ENCODE measurements at regions not wholly inside any gene's neighbourhood (a gene's known extent, or its start where the extent isn't known, plus 50 kb on each side); places are given as distances from the start of the nearest gene placed in this dataset.

DNA sequence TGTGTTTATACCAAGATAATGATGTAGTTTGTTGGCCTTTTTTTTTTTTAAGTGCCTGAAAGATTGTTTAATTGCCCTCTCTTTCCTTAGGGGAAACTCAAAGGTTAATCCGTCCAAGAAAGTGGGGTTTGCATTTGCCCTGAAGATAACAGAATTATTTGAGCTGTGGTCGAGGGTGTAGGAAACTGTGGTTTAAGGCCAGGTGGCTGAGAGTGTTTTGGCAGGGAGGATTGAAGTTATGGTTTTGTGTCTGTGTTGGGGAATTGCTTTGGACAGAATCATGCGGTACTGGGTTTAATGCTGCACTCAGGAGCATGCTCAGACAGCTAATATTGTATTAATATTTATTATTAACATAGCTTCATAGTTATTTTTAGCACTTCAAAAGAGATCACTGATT is 509.8 kb downstream of the EBF1 start:
- TF ChIP-seq, protein P1, sequence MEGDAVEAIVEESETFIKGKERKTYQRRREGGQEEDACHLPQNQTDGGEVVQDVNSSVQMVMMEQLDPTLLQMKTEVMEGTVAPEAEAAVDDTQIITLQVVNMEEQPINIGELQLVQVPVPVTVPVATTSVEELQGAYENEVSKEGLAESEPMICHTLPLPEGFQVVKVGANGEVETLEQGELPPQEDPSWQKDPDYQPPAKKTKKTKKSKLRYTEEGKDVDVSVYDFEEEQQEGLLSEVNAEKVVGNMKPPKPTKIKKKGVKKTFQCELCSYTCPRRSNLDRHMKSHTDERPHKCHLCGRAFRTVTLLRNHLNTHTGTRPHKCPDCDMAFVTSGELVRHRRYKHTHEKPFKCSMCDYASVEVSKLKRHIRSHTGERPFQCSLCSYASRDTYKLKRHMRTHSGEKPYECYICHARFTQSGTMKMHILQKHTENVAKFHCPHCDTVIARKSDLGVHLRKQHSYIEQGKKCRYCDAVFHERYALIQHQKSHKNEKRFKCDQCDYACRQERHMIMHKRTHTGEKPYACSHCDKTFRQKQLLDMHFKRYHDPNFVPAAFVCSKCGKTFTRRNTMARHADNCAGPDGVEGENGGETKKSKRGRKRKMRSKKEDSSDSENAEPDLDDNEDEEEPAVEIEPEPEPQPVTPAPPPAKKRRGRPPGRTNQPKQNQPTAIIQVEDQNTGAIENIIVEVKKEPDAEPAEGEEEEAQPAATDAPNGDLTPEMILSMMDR (optimal IDR thresholded peaks at IDR 0.05 in 1 of 3, IDR thresholded peaks at IDR 0.05 in 1 of 3, conservative IDR thresholded peaks at IDR 0.05 in 1 of 3; ENCODE audit: extremely low read depth in 1 of 3, insufficient read depth in 2 of 3, low read length in 3 of 3) = no peak
- no peak for TF ChIP-seq EZH2 (IDR thresholded peaks at IDR 0.05; ENCODE audit: low read length)

Data from keratinocyte (primary cell).